ENCODE measurements at regions not wholly inside any gene's neighbourhood (a gene's known extent, or its start where the extent isn't known, plus 50 kb on each side); places are given as distances from the start of the nearest gene placed in this dataset.
A peak's percentile ranks its signal among the peaks of the same experiment; 100 is the strongest.
"Not testable (repeated sequence)": the region's sequence is repeated elsewhere in the genome, so short reads cannot be mapped to it uniquely, and the experiment has no call there.

DNA sequence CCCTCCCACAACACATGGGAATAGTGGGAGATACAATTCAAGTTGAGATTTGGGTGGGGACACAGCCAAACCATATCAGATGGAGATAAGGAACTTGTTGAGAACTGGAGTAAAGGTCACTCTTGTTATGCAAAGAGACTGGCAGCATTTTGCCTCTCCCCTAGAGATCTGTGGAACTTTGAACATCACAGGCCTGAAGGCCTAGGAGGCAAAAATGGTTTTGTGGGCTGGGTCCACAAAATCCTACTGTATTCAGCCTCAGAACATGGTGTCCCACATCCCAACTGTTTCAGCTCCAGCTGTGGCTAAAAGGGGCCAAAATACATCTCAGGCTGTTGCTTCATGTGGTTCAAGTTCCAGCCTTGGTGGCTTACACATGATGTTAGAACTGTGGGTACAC, 1247.8 kb upstream of the IGFBP7 start:
- Histone ChIP-seq H3K4me1 (ENCODE audit: control insufficient read depth, insufficient read depth, low read length) (no peaks in the 10 kb centered on the region), H3K36me3 (ENCODE audit: control insufficient read depth, insufficient read depth, low read length) (no peaks in the 10 kb centered on the region), H3K4me3 (ENCODE audit: insufficient read depth, low read depth, low read length) (no peak overlapping the region), H3K27me3 (ENCODE audit: control insufficient read depth, insufficient read depth, low read length, poor library complexity, severe bottlenecking) (no peaks in the 10 kb centered on the region), H3K9me3 (ENCODE audit: control insufficient read depth, low read length) (no peaks in the 10 kb centered on the region), H3K27ac (ENCODE audit: insufficient read depth, low read depth, low read length, poor library complexity, severe bottlenecking) (no peak overlapping the region)

GRCh38 chr4:58325070-58325469, 1214.9 kb upstream of the IGFBP7 start:
- H3K9me3 ChIP-seq (ENCODE audit: control insufficient read depth, low read length): no peaks in the 10 kb centered on the region
- H3K27me3 ChIP-seq (ENCODE audit: control insufficient read depth, insufficient read depth, low read length, poor library complexity, severe bottlenecking): no peaks in the 10 kb centered on the region
- H3K27ac ChIP-seq (ENCODE audit: insufficient read depth, low read depth, low read length, poor library complexity, severe bottlenecking): no peak overlapping the region
- no peak overlapping the region for H3K4me3 ChIP-seq (ENCODE audit: insufficient read depth, low read depth, low read length)
- H3K36me3 ChIP-seq (ENCODE audit: control insufficient read depth, insufficient read depth, low read length): no peaks in the 10 kb centered on the region
- 92 to 95% methylated on average over 4 of the region's 4 CpGs for WGBS, 2 experiments
- no peaks in the 10 kb centered on the region for H3K4me1 ChIP-seq (ENCODE audit: control insufficient read depth, insufficient read depth, low read length)

DNA sequence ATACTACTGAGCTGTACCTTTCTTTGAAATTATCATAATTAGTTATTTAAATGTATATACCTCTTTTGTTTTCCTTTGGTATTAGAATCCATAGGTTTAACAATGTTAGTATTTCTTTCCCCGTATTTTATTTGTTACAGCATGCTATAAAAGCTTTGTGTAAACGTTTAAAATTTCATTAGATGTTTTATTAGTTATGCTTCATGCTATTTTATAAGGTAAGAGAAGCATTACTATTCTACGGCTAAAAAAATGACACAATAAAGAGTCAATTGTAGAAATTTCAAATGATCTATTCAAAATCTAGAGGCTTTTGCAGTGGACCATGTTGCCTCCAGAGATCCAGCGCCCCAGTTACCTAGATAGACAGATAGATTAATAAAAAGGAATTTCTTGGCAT, 1203.3 kb upstream of the IGFBP7 start:
- no peak overlapping the region for H3K4me3 ChIP-seq (ENCODE audit: insufficient read depth, low read depth, low read length)
- no peaks in the 10 kb centered on the region for H3K9me3 ChIP-seq (ENCODE audit: control insufficient read depth, low read length)
- no peaks in the 10 kb centered on the region for H3K36me3 ChIP-seq (ENCODE audit: control insufficient read depth, insufficient read depth, low read length)
- WGBS, 2 experiments: 95% methylated on average over 4 of the region's 4 CpGs; no CpG with 5 or more reads in 1 of the 2 experiments
- H3K4me1 ChIP-seq (ENCODE audit: control insufficient read depth, insufficient read depth, low read length): no peaks in the 10 kb centered on the region
- H3K27me3 ChIP-seq (ENCODE audit: control insufficient read depth, insufficient read depth, low read length, poor library complexity, severe bottlenecking): no peaks in the 10 kb centered on the region
- no peak overlapping the region for H3K27ac ChIP-seq (ENCODE audit: insufficient read depth, low read depth, low read length, poor library complexity, severe bottlenecking)

DNA sequence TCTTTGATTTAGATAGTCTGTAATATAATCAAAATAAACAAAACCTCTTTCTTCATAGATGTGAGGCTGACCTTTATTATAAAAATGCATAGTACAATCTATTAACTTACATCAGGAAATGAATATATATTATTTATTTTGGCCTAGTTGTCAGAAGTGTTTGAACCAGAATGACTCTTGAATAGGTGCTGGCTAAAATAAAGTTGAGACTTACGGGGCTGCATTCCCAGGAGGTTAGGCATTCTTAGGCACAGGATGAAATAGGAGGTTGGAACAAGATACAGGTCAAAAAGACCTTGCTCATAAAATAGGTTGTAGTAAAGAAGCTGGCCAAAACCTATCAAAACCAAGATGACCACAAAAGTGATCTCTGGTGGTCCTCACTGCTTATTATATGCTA, 1193.3 kb upstream of the IGFBP7 start:
- Histone ChIP-seq H3K4me3 (ENCODE audit: insufficient read depth, low read depth, low read length) (no peak overlapping the region), H3K4me1 (ENCODE audit: control insufficient read depth, insufficient read depth, low read length) (no peaks in the 10 kb centered on the region), H3K9me3 (ENCODE audit: control insufficient read depth, low read length) (no peaks in the 10 kb centered on the region), H3K36me3 (ENCODE audit: control insufficient read depth, insufficient read depth, low read length) (no peaks in the 10 kb centered on the region), H3K27ac (ENCODE audit: insufficient read depth, low read depth, low read length, poor library complexity, severe bottlenecking) (no peak overlapping the region), H3K27me3 (ENCODE audit: control insufficient read depth, insufficient read depth, low read length, poor library complexity, severe bottlenecking) (no peaks in the 10 kb centered on the region)
- 89 to 92% methylated on average over 1 of the region's 1 CpG for WGBS, 2 experiments

- no peaks in the 10 kb centered on the region for H3K27me3 ChIP-seq (ENCODE audit: control insufficient read depth, insufficient read depth, low read length, poor library complexity, severe bottlenecking)
- no peaks in the 10 kb centered on the region for H3K9me3 ChIP-seq (ENCODE audit: control insufficient read depth, low read length)
- H3K4me3 ChIP-seq (ENCODE audit: insufficient read depth, low read depth, low read length): no peak overlapping the region
- WGBS, 2 experiments: 70 to 78% methylated on average over 2 of the region's 2 CpGs
- H3K36me3 ChIP-seq (ENCODE audit: control insufficient read depth, insufficient read depth, low read length): no peaks in the 10 kb centered on the region
- peak overlapping the region; percentile 83 for H3K27ac ChIP-seq (ENCODE audit: insufficient read depth, low read depth, low read length, poor library complexity, severe bottlenecking)
- no peaks in the 10 kb centered on the region for H3K4me1 ChIP-seq (ENCODE audit: control insufficient read depth, insufficient read depth, low read length)
These were observed 1191.3 kb upstream of the IGFBP7 start for GRCh38 chr4:58301376-58301999.

DNA sequence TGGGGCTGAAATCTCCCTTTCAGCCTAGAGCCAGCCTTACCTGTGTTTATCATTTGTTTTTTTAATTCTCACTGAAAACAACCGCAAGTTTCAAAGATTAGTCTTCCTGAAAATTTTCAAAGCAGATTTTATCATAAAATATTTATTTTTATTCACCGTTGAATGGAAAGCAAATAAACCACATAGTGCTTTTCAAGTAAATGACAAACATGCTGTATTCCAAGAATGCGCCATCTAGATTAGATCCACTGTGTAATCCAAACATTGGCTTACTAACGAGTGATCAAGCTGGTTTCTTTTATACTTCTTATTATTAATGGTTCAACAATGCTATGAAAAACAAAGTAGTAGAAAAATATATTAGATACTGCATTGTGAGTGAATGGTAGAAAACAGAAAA, 1176.2 kb upstream of the IGFBP7 start:
- Histone ChIP-seq H3K4me3 (ENCODE audit: insufficient read depth, low read depth, low read length) (no peak overlapping the region), H3K9me3 (ENCODE audit: control insufficient read depth, low read length) (no peaks in the 10 kb centered on the region), H3K27me3 (ENCODE audit: control insufficient read depth, insufficient read depth, low read length, poor library complexity, severe bottlenecking) (no peaks in the 10 kb centered on the region), H3K4me1 (ENCODE audit: control insufficient read depth, insufficient read depth, low read length) (no peaks in the 10 kb centered on the region), H3K36me3 (ENCODE audit: control insufficient read depth, insufficient read depth, low read length) (no peaks in the 10 kb centered on the region), H3K27ac (ENCODE audit: insufficient read depth, low read depth, low read length, poor library complexity, severe bottlenecking) (no peak overlapping the region)
- WGBS, 2 experiments: 81 to 90% methylated on average over 3 to 4 of the region's 4 CpGs

DNA sequence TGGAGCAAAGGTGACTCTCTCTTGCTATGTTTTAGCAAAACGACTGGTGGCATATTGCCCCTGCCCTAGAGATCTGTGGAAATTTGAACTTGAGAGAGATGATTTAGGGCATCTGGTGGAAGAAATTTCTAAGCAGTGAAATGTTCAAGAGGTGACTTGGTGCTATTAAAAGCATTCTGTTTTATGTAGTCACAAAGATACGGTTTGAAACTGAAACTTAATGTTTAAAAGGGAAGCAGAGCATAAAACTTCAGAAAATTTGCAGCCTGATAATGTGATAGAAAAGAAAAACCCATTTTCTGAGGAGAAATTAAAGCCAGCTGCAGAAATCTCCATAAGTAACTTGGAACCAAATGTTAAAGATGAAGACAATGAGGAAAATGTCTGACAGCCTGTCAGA, 1170.7 kb upstream of the IGFBP7 start:
- not testable (repeated sequence) for H3K9me3 ChIP-seq (ENCODE audit: control insufficient read depth, low read length); H3K4me1 ChIP-seq (ENCODE audit: control insufficient read depth, insufficient read depth, low read length); H3K27me3 ChIP-seq (ENCODE audit: control insufficient read depth, insufficient read depth, low read length, poor library complexity, severe bottlenecking); H3K27ac ChIP-seq (ENCODE audit: insufficient read depth, low read depth, low read length, poor library complexity, severe bottlenecking); H3K36me3 ChIP-seq (ENCODE audit: control insufficient read depth, insufficient read depth, low read length); H3K4me3 ChIP-seq (ENCODE audit: insufficient read depth, low read depth, low read length)
- WGBS, 2 experiments: 87 to 89% methylated on average over 2 of the region's 2 CpGs

- Histone ChIP-seq H3K4me3 (ENCODE audit: insufficient read depth, low read depth, low read length) (no peak overlapping the region), H3K9me3 (ENCODE audit: control insufficient read depth, low read length) (no peaks in the 10 kb centered on the region), H3K27me3 (ENCODE audit: control insufficient read depth, insufficient read depth, low read length, poor library complexity, severe bottlenecking) (no peaks in the 10 kb centered on the region), H3K36me3 (ENCODE audit: control insufficient read depth, insufficient read depth, low read length) (no peaks in the 10 kb centered on the region), H3K4me1 (ENCODE audit: control insufficient read depth, insufficient read depth, low read length) (no peaks in the 10 kb centered on the region), H3K27ac (ENCODE audit: insufficient read depth, low read depth, low read length, poor library complexity, severe bottlenecking) (no peak overlapping the region)
- WGBS, 2 experiments: 89 to 100% methylated on average over 1 of the region's 1 CpG
These were observed 1165.7 kb upstream of the IGFBP7 start for GRCh38 chr4:58275856-58276255.

- Histone ChIP-seq H3K9me3 (ENCODE audit: control insufficient read depth, low read length) (no peaks in the 10 kb centered on the region), H3K27me3 (ENCODE audit: control insufficient read depth, insufficient read depth, low read length, poor library complexity, severe bottlenecking) (no peaks in the 10 kb centered on the region), H3K4me1 (ENCODE audit: control insufficient read depth, insufficient read depth, low read length) (no peaks in the 10 kb centered on the region), H3K36me3 (ENCODE audit: control insufficient read depth, insufficient read depth, low read length) (no peaks in the 10 kb centered on the region), H3K27ac (ENCODE audit: insufficient read depth, low read depth, low read length, poor library complexity, severe bottlenecking) (no peak overlapping the region), H3K4me3 (ENCODE audit: insufficient read depth, low read depth, low read length) (no peak overlapping the region)
- WGBS, 2 experiments: 86 to 91% methylated on average over 5 of the region's 5 CpGs
These were observed 1164.4 kb upstream of the IGFBP7 start for GRCh38 chr4:58274553-58274952.

DNA sequence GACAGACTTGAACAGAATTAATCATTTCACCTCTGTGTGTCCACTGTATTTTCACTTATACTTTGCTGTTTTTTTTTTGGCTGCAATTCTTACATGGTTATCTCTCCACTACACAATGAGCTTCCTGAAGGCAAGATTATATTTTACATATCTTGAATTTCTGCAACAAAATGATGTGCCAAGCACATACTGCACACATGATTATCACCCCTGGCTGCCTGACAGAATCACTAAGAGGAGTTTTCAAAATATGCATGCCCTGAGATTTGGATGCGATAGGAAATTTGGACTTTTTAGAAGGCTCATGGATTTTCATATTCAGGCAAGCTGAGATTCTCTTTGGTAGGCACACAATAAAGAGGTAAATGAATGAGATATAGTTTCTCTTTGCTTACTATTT, 1162.1 kb upstream of the IGFBP7 start:
- no peak overlapping the region for H3K4me3 ChIP-seq (ENCODE audit: insufficient read depth, low read depth, low read length)
- 96 to 100% methylated on average over 1 of the region's 1 CpG for WGBS, 2 experiments
- no peaks in the 10 kb centered on the region for H3K36me3 ChIP-seq (ENCODE audit: control insufficient read depth, insufficient read depth, low read length)
- no peaks in the 10 kb centered on the region for H3K9me3 ChIP-seq (ENCODE audit: control insufficient read depth, low read length)
- no peaks in the 10 kb centered on the region for H3K4me1 ChIP-seq (ENCODE audit: control insufficient read depth, insufficient read depth, low read length)
- no peak overlapping the region for H3K27ac ChIP-seq (ENCODE audit: insufficient read depth, low read depth, low read length, poor library complexity, severe bottlenecking)
- H3K27me3 ChIP-seq (ENCODE audit: control insufficient read depth, insufficient read depth, low read length, poor library complexity, severe bottlenecking): no peaks in the 10 kb centered on the region

GRCh38 chr4:58265734-58266133, 1155.5 kb upstream of the IGFBP7 start:
- 93 to 100% methylated on average over 1 to 2 of the region's 2 CpGs for WGBS, 2 experiments
- no peak overlapping the region for H3K27ac ChIP-seq (ENCODE audit: insufficient read depth, low read depth, low read length, poor library complexity, severe bottlenecking)
- H3K36me3 ChIP-seq (ENCODE audit: control insufficient read depth, insufficient read depth, low read length): no peaks in the 10 kb centered on the region
- H3K4me3 ChIP-seq (ENCODE audit: insufficient read depth, low read depth, low read length): no peak overlapping the region
- H3K4me1 ChIP-seq (ENCODE audit: control insufficient read depth, insufficient read depth, low read length): no peaks in the 10 kb centered on the region
- H3K9me3 ChIP-seq (ENCODE audit: control insufficient read depth, low read length): no peaks in the 10 kb centered on the region
- no peaks in the 10 kb centered on the region for H3K27me3 ChIP-seq (ENCODE audit: control insufficient read depth, insufficient read depth, low read length, poor library complexity, severe bottlenecking)

Measured in ectodermal cell (in vitro differentiated cells).